ENCODE measurements at regions not wholly inside any gene's neighbourhood (a gene's known extent, or its start where the extent isn't known, plus 50 kb on each side); places are given as distances from the start of the nearest gene placed in this dataset.

- Histone ChIP-seq H3K27ac (ENCODE audit: poor library complexity, severe bottlenecking) (no peak overlapping the region), H3K9me3 (ENCODE audit: severe bottlenecking) (no peaks in the 10 kb centered on the region), H3K4me3 (ENCODE audit: severe bottlenecking) (no peak overlapping the region), H3K4me1 (ENCODE audit: insufficient read depth, poor library complexity, severe bottlenecking) (peaks cover 6% of the 10 kb centered on the region), H3K36me3 (ENCODE audit: low read depth) (no peaks in the 10 kb centered on the region), H3K27me3 (ENCODE audit: insufficient read depth, poor library complexity, severe bottlenecking) (no peaks in the 10 kb centered on the region)
- DNase-seq (ENCODE audit: low spot score) = no peak
- ATAC-seq (ENCODE audit: low read depth) = no peak
- TF ChIP-seq CTCF (IDR thresholded peaks at IDR 0.05; ENCODE audit: poor library complexity, severe bottlenecking) = no peak
Observed at GRCh38 chr9:89662718-89663613, 58.2 kb downstream of the GADD45G start.

DNA sequence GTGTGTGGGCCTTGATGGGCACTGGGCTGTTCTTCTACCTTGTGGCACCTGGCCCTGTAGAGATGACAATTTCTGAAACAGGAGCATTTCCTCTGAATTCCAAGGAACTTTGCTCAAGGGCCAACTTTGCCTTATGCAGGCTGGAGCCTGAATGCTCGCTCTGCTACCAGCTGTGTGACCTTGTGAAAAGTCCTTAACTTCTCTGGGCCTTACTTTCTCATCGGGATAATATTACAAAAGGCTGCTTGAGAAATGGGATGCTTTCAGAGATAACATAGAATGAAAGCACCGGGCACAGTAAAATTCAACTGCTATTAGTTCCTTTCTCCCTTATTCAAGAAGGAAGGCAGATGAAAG is 58.8 kb downstream of the GADD45G start:
- ATAC-seq (ENCODE audit: low read depth) (no peak), DNase-seq (ENCODE audit: low spot score) (no peak)
- no peaks in the 10 kb centered on the region for H3K36me3 ChIP-seq (ENCODE audit: low read depth)
- no peaks in the 10 kb centered on the region for H3K27me3 ChIP-seq (ENCODE audit: insufficient read depth, poor library complexity, severe bottlenecking)
- H3K4me1 ChIP-seq (ENCODE audit: insufficient read depth, poor library complexity, severe bottlenecking) = peaks cover 6% of the 10 kb centered on the region
- H3K27ac ChIP-seq (ENCODE audit: poor library complexity, severe bottlenecking) = no peak overlapping the region
- no peak for TF ChIP-seq CTCF (IDR thresholded peaks at IDR 0.05; ENCODE audit: poor library complexity, severe bottlenecking)
- no peaks in the 10 kb centered on the region for H3K9me3 ChIP-seq (ENCODE audit: severe bottlenecking)
- H3K4me3 ChIP-seq (ENCODE audit: severe bottlenecking) = no peak overlapping the region

DNA sequence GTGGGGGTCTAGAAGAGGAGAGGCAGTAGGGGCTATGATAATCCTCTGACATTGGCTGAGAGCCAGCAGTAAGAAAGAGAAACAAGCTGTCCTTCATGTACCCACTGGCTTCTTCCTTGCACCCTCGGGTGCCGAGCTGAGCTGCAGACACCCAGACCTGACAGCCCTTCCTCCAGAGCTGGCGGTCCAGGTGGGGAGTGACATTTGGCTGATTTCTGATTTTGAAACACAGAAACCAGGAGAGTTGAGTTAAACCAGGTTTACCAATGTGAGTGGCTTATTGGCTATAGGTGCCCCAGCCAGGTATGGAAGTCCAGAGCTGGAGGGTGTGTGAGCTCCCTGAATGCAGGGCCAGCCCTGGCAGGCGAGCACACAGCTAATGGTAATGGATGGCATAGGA is 59.2 kb downstream of the GADD45G start:
- no peak for TF ChIP-seq CTCF (IDR thresholded peaks at IDR 0.05; ENCODE audit: poor library complexity, severe bottlenecking)
- Histone ChIP-seq H3K36me3 (ENCODE audit: low read depth) (no peaks in the 10 kb centered on the region), H3K27me3 (ENCODE audit: insufficient read depth, poor library complexity, severe bottlenecking) (no peaks in the 10 kb centered on the region), H3K9me3 (ENCODE audit: severe bottlenecking) (no peaks in the 10 kb centered on the region), H3K4me1 (ENCODE audit: insufficient read depth, poor library complexity, severe bottlenecking) (peaks cover 6% of the 10 kb centered on the region), H3K4me3 (ENCODE audit: severe bottlenecking) (no peak overlapping the region), H3K27ac (ENCODE audit: poor library complexity, severe bottlenecking) (no peak overlapping the region)
- ATAC-seq (ENCODE audit: low read depth) (no peak), DNase-seq (ENCODE audit: low spot score) (no peak)

GRCh38 chr9:89664896-89665329 is 60.1 kb downstream of the GADD45G start:
- 0 out of 3 replicates have a peak, but pooled peaks have one; percentile 17 for ATAC-seq (ENCODE audit: low read depth)
- Histone ChIP-seq H3K4me3 (ENCODE audit: severe bottlenecking) (no peak overlapping the region), H3K27me3 (ENCODE audit: insufficient read depth, poor library complexity, severe bottlenecking) (no peaks in the 10 kb centered on the region), H3K27ac (ENCODE audit: poor library complexity, severe bottlenecking) (no peak overlapping the region), H3K36me3 (ENCODE audit: low read depth) (no peaks in the 10 kb centered on the region), H3K4me1 (ENCODE audit: insufficient read depth, poor library complexity, severe bottlenecking) (peaks cover 6% of the 10 kb centered on the region), H3K9me3 (ENCODE audit: severe bottlenecking) (no peaks in the 10 kb centered on the region)
- no peak for TF ChIP-seq CTCF (IDR thresholded peaks at IDR 0.05; ENCODE audit: poor library complexity, severe bottlenecking)
- DNase-seq (ENCODE audit: low spot score) = no peak

DNA sequence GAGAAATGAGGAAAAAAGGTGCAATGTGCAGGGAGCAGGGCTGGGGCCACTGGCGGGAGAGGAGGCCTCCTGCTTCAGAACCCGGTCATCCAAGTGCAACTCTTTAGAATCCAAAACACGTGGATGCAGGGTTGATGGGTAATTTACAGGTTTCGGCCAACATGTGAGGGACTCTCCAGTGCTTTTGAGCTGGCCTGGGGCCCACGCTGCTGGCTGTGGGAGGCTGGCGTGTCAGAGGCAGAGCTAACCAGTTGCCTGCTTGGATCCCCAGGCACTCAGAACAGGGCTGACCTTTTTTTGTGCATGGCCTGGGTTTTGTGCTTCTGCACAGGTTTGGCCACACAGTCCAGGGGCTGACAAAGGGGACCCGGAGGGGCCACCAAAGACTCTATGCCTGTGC is 61.6 kb downstream of the GADD45G start:
- no peak overlapping the region for H3K4me3 ChIP-seq (ENCODE audit: severe bottlenecking)
- H3K36me3 ChIP-seq (ENCODE audit: low read depth) = no peaks in the 10 kb centered on the region
- no peaks in the 10 kb centered on the region for H3K27me3 ChIP-seq (ENCODE audit: insufficient read depth, poor library complexity, severe bottlenecking)
- H3K9me3 ChIP-seq (ENCODE audit: severe bottlenecking) = no peaks in the 10 kb centered on the region
- H3K4me1 ChIP-seq (ENCODE audit: insufficient read depth, poor library complexity, severe bottlenecking) = peaks cover 6% of the 10 kb centered on the region
- DNase-seq (ENCODE audit: low spot score) (no peak), ATAC-seq (ENCODE audit: low read depth) (no peak)
- TF ChIP-seq CTCF (IDR thresholded peaks at IDR 0.05; ENCODE audit: poor library complexity, severe bottlenecking) = no peak
- no peak overlapping the region for H3K27ac ChIP-seq (ENCODE audit: poor library complexity, severe bottlenecking)
